Loucy (cell line): ENCODE measurements at regions not wholly inside any gene's neighbourhood (a gene's known extent, or its start where the extent isn't known, plus 50 kb on each side); places are given as distances from the start of the nearest gene placed in this dataset.

Experiments used
- EZH2phosphoT487 ChIP-seq: fragments of 200-600 bp; IDR thresholded peaks from 2 replicates; pipeline ENCODE4 v1.6.1; 2018; ENCODE audit warnings: antibody characterized with exemption, mild to moderate bottlenecking, moderate library complexity, borderline replicate concordance
- TF ChIP-seq, protein P1 (sequence below): fragments of 200-600 bp; sonication (generic); conservative IDR thresholded peaks from 2 replicates; pipeline ENCODE4 v1.5.1; 2014; ENCODE audit warnings: mild to moderate bottlenecking, antibody characterized with exemption, low read length

DNA sequence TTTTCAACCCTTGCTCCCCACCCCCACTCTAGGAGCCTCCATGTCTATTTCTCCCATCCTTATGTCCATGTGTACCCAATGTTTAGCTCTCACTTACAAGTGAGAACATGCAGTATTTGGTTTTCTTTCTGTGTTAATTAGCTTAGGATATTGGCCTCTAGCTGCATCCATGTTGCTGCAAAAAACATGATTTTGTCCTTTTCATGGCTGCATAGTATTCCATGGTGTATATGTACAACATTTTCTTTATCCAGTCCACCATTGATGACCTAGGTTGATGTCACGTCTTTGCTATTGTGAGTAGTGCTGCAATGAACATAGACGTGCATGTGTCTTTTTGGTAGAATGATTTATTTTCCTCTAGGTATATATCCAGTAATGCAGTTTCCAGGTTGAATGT, 472.8 kb downstream of the ZNF674 start:
- TF ChIP-seq, protein P1, sequence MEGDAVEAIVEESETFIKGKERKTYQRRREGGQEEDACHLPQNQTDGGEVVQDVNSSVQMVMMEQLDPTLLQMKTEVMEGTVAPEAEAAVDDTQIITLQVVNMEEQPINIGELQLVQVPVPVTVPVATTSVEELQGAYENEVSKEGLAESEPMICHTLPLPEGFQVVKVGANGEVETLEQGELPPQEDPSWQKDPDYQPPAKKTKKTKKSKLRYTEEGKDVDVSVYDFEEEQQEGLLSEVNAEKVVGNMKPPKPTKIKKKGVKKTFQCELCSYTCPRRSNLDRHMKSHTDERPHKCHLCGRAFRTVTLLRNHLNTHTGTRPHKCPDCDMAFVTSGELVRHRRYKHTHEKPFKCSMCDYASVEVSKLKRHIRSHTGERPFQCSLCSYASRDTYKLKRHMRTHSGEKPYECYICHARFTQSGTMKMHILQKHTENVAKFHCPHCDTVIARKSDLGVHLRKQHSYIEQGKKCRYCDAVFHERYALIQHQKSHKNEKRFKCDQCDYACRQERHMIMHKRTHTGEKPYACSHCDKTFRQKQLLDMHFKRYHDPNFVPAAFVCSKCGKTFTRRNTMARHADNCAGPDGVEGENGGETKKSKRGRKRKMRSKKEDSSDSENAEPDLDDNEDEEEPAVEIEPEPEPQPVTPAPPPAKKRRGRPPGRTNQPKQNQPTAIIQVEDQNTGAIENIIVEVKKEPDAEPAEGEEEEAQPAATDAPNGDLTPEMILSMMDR, result no peak
- no peak for TF ChIP-seq EZH2phosphoT487
